GM21515 (cell line): ENCODE measurements at regions not wholly inside any gene's neighbourhood (a gene's known extent, or its start where the extent isn't known, plus 50 kb on each side); places are given as distances from the start of the nearest gene placed in this dataset.

Experiments used
- ATAC-seq: cut with Tn5 transposase; IDR thresholded peaks from one replicate; pipeline ENCODE4 v1.9.1; 2021; ENCODE audit not compliant: unreplicated experiment

DNA sequence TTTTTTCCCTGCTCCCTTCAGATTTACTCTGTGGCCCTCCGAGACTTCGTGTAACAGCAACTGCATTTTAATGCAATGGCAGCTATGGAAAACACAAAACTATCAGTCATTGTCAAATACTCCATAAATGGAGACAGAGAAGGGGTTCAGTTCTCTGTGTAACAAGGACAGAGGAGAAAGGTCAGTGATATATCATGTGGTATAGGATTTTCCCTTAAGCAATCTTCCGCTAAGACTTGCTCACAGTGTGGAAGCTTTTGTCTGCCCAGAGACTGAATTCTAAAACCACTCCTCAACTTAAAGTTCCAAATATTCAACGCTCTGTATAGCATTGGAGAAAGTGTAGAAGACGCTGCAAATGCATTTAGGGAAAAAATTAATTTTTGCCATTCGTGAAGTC lies 111.3 kb upstream of the EDNRB start:
- no peak for ATAC-seq

DNA sequence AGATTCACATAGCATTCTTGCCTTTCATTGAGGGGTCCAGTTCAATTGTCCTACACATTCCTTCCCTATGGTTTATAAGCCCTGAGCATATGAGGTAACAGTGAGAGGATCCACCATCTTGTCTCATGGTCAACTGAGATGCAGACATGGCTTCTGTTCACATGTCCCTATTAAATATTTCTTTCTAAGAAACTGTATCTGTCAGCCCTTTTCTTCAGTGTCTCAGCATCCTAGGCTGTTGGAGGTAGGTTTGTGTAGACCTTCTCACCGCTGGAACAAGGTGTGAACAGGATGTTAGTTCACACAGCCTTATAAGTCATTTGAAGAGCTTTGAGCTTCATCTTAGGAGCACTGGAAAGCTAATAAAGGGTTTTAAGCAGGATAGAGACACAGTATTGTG lies 110.3 kb upstream of the EDNRB start:
- ATAC-seq = no peak

DNA sequence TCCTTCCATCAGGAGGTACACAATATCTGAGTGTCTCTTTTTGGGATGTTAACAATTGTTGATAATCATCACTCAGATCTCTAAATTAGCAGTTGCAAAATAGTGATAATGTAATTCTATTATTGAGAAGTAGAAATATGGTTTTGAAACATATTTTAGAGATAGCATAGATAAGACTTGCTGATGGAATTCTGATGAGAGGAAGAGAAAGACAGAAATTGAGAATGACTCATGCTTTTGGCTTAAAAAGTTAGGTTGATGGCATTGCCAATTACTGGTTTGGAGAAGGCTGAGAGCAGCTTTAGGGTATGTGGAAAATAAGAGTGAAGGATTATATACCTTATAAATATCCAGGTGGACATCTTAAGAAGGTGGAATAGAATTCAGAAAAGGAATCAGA lies 106.4 kb upstream of the EDNRB start:
- ATAC-seq = no peak

DNA sequence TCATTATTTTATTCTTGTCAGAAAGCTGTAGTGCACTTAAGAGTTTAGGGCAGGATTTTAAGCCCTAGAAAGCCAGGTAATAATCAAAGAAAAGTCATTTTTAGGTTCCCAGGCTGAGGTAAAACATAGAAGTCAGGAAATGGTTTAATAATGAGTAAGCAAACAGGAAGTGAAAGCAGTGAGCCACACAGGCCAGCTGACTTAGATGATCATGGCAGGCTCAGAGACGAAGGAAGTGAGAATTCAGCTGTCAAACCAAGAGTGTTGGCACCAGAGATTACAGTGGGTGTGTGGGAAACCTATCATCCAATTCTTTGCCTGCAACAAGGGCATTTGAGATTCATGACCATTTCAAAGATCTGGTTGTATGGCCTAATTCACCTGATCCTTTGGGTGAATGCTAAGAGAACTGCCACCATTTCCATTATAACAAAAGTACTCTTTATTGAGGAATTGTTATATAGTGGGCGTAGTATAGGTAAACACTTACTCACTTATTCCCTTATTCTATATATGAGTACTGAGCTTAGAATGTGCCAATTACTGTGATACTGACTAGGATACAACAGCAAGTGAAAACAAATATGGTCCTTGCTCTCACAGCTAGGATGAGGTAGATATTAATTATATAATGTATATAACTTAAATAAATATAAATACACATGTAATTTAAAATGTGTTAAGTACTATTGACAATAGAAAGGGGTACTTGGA lies 103.7 kb upstream of the EDNRB start:
- peak; percentile 100 for ATAC-seq

DNA sequence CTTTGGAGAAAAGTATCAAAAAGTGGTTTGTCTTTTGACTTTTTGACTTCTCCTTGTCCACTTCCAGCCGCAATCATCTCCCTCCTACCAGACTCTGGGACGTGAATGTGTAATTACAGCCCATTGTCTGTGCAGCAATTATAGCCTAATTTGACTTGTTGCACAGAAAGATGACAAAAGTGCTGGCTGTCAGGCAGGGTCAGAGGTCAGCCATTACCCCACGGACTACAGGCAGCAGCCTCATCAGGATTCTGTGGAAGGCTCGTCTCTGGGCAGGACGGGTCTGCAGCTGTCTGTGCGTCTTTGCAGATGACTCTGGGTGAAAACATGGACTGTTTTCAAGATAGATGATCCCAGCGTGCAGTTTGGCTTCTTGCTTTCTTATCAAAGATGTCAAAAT lies 102.2 kb upstream of the EDNRB start:
- ATAC-seq = no peak

DNA sequence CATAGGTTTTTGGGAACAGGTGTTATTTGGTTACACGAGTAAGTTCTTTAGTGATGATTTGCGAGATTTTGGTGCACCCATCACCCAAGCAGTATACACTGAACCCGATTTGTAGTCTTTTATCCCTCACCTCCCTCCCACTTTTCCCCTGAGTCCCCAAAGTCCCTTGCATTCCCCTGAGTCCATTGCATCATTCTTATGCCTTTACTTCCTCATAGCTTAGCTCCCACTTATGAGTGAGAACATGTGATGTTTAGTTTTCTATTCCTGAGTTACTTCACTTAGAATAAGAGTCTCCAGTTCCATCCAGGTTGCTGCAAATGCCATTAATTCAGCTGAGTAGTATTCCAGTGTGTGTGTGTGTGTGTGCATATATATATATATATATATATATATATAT lies 97.2 kb upstream of the EDNRB start:
- ATAC-seq = no peak

DNA sequence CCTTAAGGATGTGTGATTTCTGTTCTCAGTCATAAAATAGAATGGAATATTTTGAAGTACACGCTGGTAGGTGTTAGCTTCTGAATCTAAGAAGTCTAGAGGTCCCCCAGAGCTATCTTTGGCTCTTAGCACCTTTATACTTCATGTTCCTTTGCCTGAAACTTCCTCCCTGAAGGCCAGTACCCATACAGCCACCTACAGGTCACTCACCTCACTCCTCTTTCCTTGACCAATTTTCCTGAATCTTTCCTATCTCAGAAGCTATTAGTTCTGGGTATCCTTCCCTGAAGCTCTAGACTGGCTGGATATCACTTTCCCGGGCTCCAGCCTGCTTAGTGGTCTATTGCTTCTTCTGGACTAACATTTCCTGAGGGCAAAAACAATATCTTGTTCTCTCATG lies 93.4 kb upstream of the EDNRB start:
- ATAC-seq = no peak

DNA sequence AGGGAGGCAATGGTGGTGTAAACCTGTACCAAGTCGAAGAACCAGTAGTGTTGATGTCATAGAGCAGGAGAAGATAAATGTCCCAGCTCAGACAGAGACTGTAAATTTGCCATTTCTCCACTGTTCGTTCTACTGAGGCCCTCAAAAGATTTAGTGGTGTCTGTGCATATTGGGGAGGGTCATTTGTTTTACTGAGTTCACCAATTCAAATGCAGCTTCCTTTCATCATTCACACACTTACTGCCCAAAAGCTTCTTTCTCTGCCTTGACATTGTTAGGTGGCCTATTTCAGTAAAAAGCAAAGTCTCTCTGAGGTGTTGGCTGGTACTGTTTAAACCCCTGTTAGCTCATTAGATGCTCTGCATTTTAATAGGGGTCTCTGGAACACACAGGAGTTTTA lies 86.2 kb upstream of the EDNRB start:
- no peak for ATAC-seq

DNA sequence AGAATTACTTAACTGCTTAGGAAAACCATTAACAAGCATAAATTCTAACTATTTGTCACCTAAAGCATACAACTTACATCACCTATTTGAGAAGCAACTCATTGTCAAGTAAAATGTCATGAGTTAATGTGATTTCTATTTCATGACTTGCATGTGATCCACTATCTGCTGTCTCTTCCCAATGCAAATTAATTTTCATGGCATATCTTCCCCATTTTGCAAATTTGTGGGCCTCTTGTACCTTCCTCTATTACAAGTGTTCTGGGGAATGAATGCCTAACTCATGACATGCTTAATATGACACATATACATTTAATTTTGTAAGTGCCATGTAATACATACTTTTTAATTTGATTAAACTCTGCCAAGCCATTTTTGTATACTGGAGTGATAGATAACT lies 81.1 kb upstream of the EDNRB start:
- no peak for ATAC-seq

DNA sequence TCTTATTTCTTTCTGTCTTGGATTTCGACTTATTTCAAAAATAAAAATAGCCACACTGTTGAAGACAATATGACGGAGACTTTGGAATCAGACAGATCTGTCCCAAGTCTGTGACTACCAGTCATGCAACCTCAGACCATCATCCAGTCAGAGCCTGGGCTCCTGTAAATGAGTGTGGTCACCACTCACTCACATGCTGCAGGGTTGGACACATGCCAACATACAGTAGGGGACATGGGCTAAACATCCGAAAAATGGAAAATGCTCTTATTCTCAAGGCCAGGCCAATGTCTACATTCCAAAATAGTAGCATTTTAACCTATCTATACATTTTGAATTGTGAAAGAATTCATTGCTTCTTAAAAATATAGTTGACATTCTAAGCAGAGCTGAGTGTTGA lies 75.5 kb upstream of the EDNRB start:
- ATAC-seq = no peak

DNA sequence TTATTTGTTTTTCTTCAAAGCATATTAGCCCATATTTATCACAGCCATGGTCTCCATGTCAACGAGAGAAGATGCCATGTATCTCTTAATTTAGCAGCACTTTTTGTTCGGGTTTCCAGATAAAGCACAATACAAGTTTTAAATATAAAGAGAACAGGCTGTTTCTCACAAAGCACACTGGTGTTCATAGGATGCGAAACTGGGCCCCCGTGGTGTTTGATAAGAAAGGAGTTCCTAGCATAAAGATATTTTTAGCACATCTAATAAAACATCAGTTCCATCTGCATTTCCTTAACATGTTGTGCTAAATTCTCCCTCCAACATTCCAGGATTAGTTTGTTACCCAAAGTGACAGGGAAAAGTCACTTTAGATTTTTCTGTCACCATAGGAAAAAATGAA lies 72.4 kb upstream of the EDNRB start:
- no peak for ATAC-seq

DNA sequence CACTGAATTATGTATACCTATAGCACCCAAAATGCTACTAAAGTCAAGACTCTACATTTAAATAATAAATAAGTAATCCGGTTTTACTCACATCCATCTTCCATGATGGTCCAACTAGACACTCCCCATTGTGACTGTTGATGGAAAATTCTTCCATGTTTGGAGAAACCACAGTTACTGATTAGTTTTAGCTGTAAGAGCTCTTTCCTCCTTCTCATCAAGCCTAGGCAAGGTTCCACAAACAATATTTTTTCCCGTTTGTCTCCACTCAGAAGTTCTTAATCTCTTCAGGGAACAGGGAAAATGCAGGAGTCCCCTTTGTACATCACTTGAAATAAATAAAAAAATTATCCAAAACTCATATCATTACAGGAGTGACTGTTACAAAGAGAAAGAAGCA lies 70.7 kb upstream of the EDNRB start:
- no peak for ATAC-seq

DNA sequence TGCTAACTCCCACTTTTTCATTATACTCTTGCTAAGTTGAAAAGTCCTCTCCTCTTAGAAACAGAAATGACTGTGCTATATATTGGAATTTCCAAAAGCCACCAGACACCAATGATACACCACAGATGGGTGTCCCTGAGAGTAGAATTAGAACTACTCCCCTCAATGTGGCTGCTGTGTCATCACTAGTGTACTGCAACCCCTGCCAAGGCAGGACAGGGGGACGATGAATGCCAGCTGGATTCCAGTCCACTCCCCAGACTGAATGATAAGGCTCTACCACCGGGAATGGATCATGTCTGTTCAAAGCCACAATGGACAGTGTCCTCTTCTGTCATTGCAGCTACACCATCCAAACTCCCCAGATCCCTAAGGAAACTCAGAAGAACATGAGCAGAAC lies 69.7 kb upstream of the EDNRB start:
- no peak for ATAC-seq

DNA sequence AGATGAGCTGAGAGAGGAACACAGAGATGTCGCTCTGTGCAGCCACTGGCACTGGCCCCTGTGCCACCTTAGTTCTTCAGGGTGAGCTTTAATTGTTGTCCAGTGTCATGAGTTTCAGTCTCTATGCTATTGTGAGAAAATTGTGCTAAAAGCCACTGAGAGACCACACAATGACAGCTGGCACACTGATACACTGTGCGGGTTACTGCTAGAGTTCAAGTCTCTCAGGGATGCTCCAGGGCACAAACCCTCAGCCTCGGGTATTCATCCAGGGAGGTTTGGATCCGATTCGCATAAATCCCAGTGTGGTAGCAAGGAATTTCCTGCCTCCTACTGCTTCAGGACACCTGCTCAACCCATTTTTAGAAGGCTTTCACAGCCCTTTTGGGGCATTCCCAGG lies 68.1 kb upstream of the EDNRB start:
- no peak for ATAC-seq

DNA sequence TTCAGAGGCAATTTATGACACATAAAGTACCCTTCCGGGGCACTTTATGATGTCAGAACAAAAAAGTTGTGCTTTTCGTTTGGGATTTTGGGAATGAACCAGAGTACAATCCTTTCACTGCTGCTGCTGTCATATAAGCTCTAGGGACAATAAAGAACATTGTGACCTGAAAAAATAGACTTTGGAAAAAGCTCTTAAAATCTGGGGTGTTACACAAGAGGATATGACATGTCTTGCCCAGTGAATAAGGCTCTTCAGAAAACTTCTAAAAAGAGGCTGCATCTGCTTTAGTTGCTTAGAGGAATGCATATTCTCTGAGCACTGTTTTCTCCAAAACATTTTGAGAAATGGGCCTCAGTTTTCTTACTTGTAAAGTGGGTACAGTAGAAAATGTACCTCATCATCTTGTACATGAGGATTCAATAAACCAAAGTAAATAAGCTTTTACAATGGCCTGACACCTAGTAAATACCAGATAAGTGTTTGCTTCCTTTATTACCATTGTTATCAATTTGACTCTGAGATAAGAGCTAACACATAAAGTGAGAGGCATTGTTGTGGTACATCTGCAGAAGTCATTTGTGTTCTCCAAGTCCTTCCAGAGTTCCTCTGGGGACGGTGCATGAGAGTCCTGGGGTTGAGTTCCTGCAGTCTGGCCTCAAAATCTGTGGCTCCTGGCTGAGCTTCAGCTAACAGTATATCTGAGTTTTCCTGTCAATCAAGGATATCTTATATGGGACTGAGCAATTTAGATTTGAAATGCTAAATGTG lies 67.4 kb upstream of the EDNRB start:
- no peak for ATAC-seq

DNA sequence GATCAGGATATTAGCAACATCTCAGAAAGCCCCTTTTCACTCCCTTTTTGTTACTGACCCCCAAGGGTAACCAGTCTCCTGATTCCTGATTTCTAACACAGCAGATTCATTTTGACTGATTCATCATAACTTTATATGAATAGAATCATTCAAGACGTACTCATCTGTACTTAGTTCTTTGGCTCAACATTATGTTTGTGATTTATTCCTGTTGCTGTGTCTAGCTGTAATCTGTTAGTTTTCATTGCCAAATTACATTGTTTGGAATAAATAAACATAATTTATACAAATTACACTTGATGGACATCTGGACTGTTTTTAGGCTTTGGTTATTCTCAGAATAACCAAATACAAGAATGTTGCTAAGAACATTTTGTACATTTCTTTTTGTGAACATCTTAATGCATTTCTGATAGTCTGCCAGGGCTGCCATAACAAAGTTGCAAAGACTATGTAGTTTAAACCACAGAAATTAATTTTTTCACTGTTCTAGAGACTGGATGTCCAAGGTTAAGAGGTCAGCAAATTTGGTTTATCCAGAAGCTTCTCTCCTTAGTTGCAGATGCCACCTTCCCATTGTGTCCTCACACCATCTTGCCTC lies 62.8 kb upstream of the EDNRB start:
- no peak for ATAC-seq

DNA sequence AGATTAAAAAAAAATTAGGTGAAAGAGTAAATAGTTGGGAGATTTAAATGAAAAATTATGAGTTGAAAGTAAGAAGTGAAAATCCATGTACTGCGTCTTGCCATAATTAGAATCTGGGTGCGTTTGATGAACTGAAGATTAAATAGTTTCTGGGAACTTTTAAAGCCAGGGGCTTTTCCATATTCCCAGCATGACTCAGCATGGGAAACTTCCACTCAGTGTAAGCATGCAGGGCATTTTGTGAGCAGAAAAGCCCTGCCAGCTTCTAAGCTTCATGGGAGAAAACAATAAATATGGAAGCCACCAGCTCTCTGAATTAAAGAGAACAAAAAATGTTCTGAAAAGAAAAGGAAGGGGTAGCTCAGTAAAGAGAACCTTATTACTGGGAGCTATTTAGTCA lies 62.0 kb upstream of the EDNRB start:
- no peak for ATAC-seq

DNA sequence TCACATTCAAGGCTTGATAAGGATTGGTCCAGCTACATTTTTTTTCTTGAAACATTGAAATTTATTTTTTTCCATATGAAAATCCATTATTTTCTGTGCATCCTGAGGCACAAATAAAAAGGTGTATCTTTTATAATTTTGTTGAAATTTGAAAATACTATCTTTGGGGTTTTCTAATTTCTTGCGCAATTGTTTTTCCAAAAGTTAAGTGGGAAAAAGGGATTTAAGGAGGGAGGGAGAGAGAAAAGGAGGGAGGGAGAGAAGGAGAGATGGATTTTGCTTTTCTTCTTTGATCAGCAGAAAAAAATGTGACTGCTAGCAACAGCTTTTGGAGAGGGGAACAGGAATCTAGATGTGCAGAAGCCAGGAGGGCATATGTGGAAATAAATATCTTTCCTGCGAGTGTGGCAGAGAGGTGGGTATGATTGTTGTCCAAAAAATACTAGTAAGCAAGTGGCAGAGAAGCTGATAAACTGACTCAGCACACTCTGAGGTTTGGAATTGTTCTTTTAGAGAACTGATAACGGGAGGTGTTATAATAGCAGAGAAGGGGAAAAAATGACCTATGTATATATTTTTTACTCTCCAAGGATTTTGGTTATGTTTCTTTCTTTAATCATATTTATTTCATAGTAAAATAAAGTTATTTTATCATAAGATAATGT lies 61.2 kb upstream of the EDNRB start:
- no peak for ATAC-seq

DNA sequence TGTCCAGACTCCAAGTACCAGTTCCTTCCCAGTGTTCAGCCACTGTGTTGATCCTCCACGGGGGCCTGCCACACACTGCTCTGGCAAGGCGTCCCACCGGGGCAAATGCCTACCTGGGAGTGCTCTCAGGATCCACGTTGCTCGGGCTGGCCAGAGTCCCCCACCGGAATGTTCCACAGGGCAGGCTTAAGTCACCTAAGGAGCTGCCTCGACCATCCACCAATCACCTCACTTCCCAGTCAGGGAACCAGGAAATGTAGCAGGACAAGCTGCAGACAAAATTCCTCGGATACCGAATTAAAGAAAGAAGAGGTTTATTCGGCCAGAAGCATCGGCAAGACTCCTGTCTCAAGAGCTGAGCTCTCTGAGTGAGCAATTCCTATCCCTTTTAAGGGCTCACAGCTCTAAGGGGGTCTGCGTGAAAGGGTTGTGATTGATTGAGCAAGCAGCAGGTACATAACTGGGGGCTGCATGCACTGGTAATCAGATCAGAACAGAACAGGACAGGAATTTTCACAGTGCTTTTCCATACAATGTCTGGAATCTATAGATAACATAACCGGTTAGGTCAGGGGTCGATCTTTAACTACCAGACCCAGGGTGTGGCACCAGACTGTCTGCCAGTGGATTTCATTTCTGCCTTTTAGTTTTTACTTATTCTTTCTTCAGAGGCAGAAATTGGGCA lies 56.9 kb upstream of the EDNRB start:
- ATAC-seq = no peak

DNA sequence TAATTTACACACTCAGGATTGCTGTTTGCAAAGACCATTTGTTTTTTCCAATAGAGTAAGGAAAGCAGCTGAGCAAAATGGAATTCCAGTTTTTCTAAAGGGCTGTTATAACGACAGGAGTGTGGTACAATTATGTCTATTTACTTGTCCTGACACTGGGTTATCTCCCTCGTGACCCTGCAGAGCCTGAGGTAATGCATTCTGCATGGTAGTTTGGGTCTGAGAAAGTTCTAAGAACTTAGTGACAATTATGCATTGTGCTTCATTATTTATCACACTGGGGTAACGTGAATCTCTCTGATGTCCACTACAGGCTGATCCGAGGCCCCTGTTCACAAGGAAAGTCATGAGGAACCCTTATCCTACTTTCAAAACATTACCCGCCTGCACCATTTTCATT lies 50.7 kb upstream of the EDNRB start:
- ATAC-seq = no peak
